ENCODE measurements at regions not wholly inside any gene's neighbourhood (a gene's known extent, or its start where the extent isn't known, plus 50 kb on each side); places are given as distances from the start of the nearest gene placed in this dataset.

GRCh38 chr1:229828461-229828860, 202.4 kb downstream of the URB2 start:
- TF ChIP-seq POLR2A (IDR thresholded peaks at IDR 0.05): no peak
- TF ChIP-seq CTCF (IDR thresholded peaks at IDR 0.05): no peak
- TF ChIP-seq EP300 (IDR thresholded peaks at IDR 0.05): no peak

All from stomach (tissue), 4 donors.